ENCODE measurements at regions not wholly inside any gene's neighbourhood (a gene's known extent, or its start where the extent isn't known, plus 50 kb on each side); places are given as distances from the start of the nearest gene placed in this dataset.

DNA sequence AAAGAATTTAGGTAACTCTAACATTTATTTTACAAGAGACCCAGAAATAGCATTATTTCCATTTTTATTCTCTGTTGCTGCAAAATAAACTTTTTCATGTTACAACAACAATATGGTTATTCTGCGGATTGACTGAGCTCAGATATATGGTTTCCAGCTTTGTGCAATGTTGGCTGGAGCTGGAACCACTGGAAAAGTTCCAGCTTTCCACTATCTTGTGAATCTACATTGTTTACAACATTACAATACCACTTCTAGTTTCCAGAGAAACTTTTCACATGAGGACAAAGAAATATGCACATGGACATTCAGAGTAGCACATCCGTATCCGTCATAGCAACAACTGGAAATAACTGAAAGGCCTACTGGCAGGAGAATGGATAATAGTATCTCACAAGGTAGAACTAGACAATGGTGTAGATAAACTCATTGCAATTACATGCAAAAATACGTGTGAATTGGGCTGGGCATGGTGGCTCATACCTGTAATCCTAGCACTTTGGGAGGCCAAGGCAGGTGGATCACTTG, 436.1 kb upstream of the ADAMTS16 start:
- TF ChIP-seq GATA2 (IDR thresholded peaks at IDR 0.05; ENCODE audit: low read depth, low read length) (no peak), GATA3 (IDR thresholded peaks at IDR 0.05; ENCODE audit: low read depth, low read length) (no peak)
